ENCODE measurements at regions not wholly inside any gene's neighbourhood (a gene's known extent, or its start where the extent isn't known, plus 50 kb on each side); places are given as distances from the start of the nearest gene placed in this dataset.
A peak's percentile ranks its signal among the peaks of the same experiment; 100 is the strongest.

DNA sequence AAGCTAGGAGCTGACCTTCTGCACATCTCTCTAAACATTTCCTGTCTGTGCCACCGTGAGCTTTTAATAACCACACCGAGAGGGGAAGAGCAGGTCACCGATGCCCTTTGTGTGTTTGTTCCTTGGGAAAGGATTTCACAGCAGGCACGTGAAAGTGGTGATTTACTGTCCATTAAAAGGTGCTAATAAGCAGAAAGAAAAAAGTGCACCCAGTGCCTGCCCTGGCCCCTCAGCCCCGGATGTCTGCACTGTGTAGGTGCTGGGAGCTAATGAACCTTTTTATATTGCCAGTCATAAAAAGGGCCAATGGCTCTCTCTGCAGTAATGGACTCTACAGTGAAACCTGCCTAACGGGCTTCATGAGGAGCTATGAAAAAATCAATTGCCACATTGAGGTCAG, 312.6 kb downstream of the C6orf118 start:
- CTCF ChIA-PET = interaction anchor here (1.0 kb wide), 2 partner anchors 12 to 1580 kb away, joined by 3 read pairs; no protein-coding TSS in a partner anchor
- BruUV-seq (replicated peaks) = no TSS peak
- H3K4me3 Mint-ChIP-seq (ENCODE audit: low read depth, unreplicated experiment) = no peak overlapping the region

DNA sequence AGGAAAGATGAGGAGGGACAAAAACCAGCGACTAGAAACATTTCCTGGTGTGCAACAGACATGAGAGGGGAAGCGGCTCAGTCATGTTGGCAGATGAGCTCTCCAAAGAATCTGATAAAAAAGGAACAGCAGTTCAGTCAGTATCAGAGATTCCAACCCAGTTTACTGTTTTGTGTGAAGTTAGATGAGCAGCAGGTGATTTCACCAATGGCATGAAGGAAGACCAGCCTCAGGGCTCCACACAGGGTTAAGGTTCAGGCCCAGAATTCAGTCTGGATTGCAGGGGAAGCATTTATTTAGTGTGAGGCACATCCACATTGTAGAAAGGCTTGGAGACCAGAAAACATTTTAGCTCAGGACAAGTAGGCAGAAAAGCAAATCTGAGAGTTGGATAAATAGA, 317.8 kb downstream of the C6orf118 start:
- CTCF ChIA-PET = no interaction called here

More for the DNA sequence above, 312.6 kb downstream of the C6orf118 start:
- peak; percentile 25 for DNase-seq
- Mint-ChIP-seq H3K27me3 (ENCODE audit: unreplicated experiment) (no peaks in the 10 kb centered on the region), H3K27ac (ENCODE audit: unreplicated experiment) (peak overlapping the region; percentile 8), H3K36me3 (ENCODE audit: insufficient read depth, unreplicated experiment) (no peaks in the 10 kb centered on the region), H3K9me3 (ENCODE audit: low read depth, unreplicated experiment) (peaks cover 3% of the 10 kb centered on the region), H3K4me1 (ENCODE audit: low read depth, unreplicated experiment) (peaks cover 13% of the 10 kb centered on the region)
- intact Hi-C loops (cut with micrococcal nuclease; ENCODE audit: unreplicated experiment) = loop anchor here (5.0 kb wide), 1 partner anchor 560 kb away; no protein-coding TSS in a partner anchor
- TF ChIP-seq CTCF (IDR thresholded peaks at IDR 0.05; ENCODE audit: unreplicated experiment) = no peak

DNA sequence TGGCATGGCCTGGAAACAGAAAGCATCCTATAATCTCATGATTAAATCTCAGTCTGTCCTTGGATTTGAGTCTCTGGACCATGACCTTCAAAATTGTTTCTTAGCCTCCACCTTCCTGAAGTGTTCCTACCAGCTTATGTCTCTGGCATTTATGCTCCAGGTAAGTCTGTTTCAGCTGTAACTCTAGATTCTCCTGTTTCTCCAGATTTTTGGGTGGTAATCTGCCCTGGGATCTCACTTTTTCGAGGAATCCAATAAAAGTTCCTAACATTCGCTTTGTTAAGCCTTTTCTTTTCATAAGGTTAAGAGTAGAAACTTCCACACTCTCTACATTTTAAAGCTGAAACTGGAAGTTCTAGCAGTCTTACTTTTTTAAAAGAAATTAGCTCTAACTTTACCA, 318.5 kb downstream of the C6orf118 start:
- Mint-ChIP-seq H3K4me3 (ENCODE audit: low read depth, unreplicated experiment) (no peak overlapping the region), H3K27me3 (ENCODE audit: unreplicated experiment) (no peaks in the 10 kb centered on the region), H3K4me1 (ENCODE audit: low read depth, unreplicated experiment) (no peaks in the 10 kb centered on the region), H3K27ac (ENCODE audit: unreplicated experiment) (no peak overlapping the region), H3K36me3 (ENCODE audit: insufficient read depth, unreplicated experiment) (no peaks in the 10 kb centered on the region), H3K9me3 (ENCODE audit: low read depth, unreplicated experiment) (peaks cover 6% of the 10 kb centered on the region)
- no peak for TF ChIP-seq CTCF (IDR thresholded peaks at IDR 0.05; ENCODE audit: unreplicated experiment)
- intact Hi-C loops (cut with micrococcal nuclease; ENCODE audit: unreplicated experiment) = no loop called here
- CTCF ChIA-PET = no interaction called here
- DNase-seq = no peak
- BruUV-seq (replicated peaks) = no TSS peak

More for the DNA sequence above, 317.8 kb downstream of the C6orf118 start:
- no peak for DNase-seq
- Mint-ChIP-seq H3K9me3 (ENCODE audit: low read depth, unreplicated experiment) (peaks cover 6% of the 10 kb centered on the region), H3K27ac (ENCODE audit: unreplicated experiment) (no peak overlapping the region), H3K4me1 (ENCODE audit: low read depth, unreplicated experiment) (no peaks in the 10 kb centered on the region), H3K27me3 (ENCODE audit: unreplicated experiment) (no peaks in the 10 kb centered on the region), H3K4me3 (ENCODE audit: low read depth, unreplicated experiment) (no peak overlapping the region), H3K36me3 (ENCODE audit: insufficient read depth, unreplicated experiment) (no peaks in the 10 kb centered on the region)
- intact Hi-C loops (cut with micrococcal nuclease; ENCODE audit: unreplicated experiment) = no loop called here
- BruUV-seq (replicated peaks) = no TSS peak
- no peak for TF ChIP-seq CTCF (IDR thresholded peaks at IDR 0.05; ENCODE audit: unreplicated experiment)

DNA sequence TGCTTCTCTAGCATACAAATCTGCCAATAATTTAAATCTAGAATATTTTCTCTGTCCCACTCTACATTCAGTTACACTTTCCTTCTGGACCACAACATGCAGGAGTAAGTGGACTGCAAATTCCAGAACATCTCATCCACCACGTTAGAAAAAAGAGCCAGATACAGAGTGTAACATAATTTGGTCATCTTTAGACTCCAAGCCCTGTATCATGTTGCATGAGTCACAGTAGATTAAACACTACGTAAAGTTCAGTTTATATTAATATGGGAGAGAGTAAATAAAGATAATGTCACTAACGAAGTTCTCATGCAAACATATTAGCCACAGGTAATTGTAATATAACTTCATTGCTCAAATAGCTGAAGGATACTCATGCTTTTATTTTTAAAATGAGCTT, 327.0 kb downstream of the C6orf118 start:
- CTCF ChIA-PET = no interaction called here
- no TSS peak for BruUV-seq (replicated peaks)

More for the DNA sequence above, 327.0 kb downstream of the C6orf118 start:
- intact Hi-C loops (cut with micrococcal nuclease; ENCODE audit: unreplicated experiment) = no loop called here
- Mint-ChIP-seq H3K36me3 (ENCODE audit: insufficient read depth, unreplicated experiment) (no peaks in the 10 kb centered on the region), H3K4me3 (ENCODE audit: low read depth, unreplicated experiment) (no peak overlapping the region), H3K9me3 (ENCODE audit: low read depth, unreplicated experiment) (peaks cover 4% of the 10 kb centered on the region), H3K4me1 (ENCODE audit: low read depth, unreplicated experiment) (peaks cover 9% of the 10 kb centered on the region), H3K27me3 (ENCODE audit: unreplicated experiment) (no peaks in the 10 kb centered on the region), H3K27ac (ENCODE audit: unreplicated experiment) (no peak overlapping the region)
- no peak for TF ChIP-seq CTCF (IDR thresholded peaks at IDR 0.05; ENCODE audit: unreplicated experiment)
- no peak for DNase-seq
